Hematopoietic multipotent progenitor cell treated with erythropoietin and hydrocortisone succinate and interleukin-3 and kit ligand, for 4 days (in vitro differentiated cells): ENCODE measurements at regions not wholly inside any gene's neighbourhood (a gene's known extent, or its start where the extent isn't known, plus 50 kb on each side); places are given as distances from the start of the nearest gene placed in this dataset.
"Not testable (repeated sequence)": the region's sequence is repeated elsewhere in the genome, so short reads cannot be mapped to it uniquely, and the experiment has no call there.

Experiments
- DNase-seq: peaks from one replicate; pipeline ENCODE4 v3.0.0-alpha.2; 2015

DNA sequence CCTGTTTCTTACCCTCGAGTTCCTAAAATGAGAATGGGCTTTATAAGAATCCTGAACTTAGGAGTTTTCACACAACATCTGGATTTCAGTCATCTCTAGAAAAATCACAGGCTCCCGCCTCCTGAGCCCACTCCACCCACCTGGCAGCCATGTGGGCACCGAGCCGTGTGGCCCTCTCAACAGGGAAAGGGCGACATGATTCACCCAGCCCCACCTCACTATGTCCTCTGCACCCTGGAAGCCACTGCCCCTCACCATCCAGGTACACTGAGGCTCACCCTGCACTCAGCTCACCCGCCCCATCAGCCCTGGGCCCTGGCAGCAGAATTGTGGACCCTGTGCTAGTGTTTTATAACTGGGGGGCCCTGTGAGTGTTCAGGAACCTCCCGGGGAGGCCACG is 101.5 kb downstream of the SHANK2 start:
- DNase-seq = no peak

- DNase-seq = no peak
These were observed 103.7 kb downstream of the SHANK2 start for GRCh38 chr11:71148716-71149115.

DNA sequence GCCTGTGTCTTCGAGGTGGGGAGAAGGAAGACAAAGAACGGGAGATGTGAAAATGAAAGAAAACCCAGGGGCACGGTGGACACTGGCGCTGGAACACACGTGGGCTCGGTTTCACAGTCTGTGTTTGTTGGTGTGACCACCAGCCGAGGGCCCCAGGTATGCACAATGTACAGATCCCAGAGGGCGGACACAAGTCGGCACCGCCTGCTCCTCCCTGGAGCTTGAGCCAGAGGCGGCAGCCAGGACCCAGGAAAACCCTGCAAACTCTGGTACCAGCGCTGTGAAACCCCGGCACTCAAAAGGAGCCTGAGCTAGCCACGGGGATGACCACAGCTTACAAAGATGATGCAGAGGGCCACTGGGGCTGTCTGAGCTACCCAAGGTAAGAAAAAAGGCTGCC is 105.0 kb downstream of the SHANK2 start:
- no peak for DNase-seq

DNA sequence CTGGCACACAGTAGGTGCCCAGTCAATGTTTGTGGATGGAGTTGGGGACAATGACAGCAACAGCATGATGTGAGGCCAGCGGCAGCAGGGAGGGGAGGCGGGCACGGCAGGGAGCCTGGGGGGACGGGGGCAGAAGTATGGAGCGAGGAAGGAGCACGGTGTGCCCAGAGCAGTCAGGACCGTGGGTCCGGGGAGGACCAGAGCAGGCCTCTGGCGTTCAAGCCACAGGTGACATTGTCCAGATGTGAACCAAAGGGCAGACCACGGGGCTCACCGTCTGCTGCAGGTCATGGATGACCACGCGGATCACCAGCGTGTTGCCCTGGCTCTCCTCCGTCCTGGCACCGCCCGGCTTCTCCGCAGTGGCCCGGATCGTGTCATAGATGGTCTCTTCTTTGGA is 105.5 kb downstream of the SHANK2 start:
- DNase-seq = no peak

DNA sequence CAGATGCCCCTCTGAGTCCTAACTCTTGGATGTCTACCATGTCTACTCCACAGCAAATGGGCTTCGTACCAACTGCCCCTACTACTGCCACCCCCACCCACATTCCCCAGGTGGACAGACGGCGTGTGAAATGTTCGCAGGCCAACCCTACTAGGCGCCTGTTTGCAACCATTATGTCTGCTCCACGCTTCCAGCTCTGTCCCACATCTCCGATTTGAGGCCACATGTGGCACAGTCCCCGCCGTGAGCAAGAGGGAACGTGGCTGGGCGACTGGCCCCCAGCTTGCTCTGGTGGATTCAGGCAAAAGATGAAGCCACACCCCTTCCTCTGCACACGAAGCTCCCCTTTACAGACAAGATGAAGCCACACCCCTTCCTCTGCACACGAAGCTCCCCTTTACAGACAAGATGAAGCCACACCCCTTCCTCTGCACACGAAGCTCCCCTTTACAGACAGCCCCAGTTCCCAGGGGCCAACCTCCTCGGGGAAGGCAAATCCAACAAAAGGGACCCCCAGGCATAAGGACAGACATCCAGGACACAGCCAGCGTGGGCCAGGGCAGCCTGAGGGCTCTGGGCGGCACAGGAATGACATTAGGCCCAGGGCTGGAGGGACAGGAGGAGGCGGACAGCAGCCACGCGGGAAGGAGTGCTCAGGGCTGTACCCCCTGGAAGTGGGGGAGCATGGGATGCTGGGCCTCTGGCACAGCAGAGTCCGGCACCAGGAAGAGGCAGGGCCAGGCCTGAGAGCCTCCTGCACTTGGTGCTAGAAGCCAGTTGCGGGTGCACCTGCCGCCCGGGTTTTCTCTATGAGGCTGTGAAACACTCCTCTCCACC is 106.2 kb downstream of the SHANK2 start:
- DNase-seq = peak; percentile 6

DNA sequence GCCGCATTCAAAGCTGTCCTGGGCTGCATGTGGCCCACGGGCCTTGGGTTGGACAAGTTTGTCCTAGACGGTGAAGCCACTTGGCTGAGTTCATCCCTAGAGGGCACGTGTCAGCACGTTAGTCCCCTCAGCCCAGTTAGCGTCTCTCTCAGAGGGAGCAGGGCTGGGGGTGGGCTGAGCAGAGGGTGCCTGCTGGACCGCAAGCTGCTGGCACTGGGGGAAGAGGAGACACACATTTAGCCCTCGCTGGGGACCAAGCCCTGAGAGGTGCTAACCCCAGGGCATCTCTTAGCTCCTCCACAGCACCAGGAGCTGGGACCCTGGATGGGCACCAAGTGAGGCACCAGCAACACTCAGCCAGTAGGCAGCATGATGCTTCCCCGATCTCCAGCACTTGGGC is 107.0 kb downstream of the SHANK2 start:
- no peak for DNase-seq

GRCh38 chr11:71144736-71145135 is 107.6 kb downstream of the SHANK2 start:
- no peak for DNase-seq

DNA sequence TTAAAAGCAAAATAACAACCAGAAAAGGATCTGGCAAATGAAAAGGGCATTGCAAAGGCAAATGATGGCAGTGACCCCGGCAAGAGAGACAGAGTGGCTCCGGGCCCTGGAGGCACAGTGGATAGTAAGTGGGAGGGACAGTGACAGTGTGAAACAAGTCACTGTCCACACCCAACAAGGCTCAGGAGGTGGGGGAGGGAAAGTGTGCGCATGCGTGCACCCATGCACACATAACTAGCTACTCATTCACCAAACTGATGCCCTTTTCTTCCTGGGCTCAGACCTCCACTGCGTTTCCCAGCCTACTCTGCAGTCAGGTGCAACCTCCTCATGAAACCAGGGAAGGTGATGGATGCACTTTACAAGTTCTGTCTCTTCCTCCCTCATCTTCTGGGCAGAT is 108.4 kb downstream of the SHANK2 start:
- DNase-seq = no peak

GRCh38 chr11:71140206-71140919 is 112.0 kb downstream of the SHANK2 start:
- no peak for DNase-seq

GRCh38 chr11:71139516-71140205 is 112.7 kb downstream of the SHANK2 start:
- DNase-seq = no peak

GRCh38 chr11:71138737-71139425 is 113.5 kb downstream of the SHANK2 start:
- DNase-seq = no peak

DNA sequence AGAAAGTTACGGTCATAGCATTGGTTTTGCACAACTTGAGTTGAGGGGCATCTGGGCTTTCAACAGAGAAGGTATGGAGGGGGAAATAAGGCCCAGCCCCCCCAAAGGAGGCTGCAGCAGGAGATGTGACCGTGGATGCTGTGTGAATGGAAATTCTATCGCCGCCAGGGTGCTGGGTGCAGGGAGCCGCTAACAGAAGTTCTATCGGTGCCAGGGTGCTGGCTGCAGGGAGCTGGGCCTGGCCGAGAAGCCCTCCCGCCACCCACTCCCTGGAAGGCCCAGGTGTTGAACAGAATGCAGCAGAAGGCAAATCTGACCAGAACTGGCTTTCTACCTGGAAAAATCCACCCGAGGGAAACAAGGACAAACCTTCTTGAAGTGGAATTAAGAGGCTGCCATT is 115.0 kb downstream of the SHANK2 start:
- no peak for DNase-seq

- DNase-seq = no peak
These were observed 116.1 kb downstream of the SHANK2 start for GRCh38 chr11:71136095-71136845.

- no peak for DNase-seq
These were observed 117.3 kb downstream of the SHANK2 start for GRCh38 chr11:71135112-71135511.

DNA sequence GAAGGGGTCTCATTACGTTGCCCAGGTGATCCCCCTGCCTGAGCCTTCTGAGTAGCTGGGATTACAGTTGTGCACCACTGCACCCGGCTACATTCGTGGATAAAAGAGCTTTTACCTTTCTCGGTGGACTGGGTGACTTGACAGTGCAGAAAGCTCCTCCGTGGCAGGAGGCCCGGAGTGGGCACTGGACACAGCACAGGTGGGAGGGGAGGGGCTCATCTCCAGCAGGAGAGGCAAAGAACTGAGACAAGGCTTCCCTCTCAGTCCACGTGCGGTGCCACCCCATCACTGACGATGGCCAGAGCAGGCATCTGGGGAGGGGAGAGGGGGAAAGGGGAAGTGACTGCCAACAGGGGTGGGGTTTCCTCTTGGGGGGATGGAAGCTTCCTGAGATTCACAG is 118.4 kb downstream of the SHANK2 start:
- DNase-seq = no peak

DNA sequence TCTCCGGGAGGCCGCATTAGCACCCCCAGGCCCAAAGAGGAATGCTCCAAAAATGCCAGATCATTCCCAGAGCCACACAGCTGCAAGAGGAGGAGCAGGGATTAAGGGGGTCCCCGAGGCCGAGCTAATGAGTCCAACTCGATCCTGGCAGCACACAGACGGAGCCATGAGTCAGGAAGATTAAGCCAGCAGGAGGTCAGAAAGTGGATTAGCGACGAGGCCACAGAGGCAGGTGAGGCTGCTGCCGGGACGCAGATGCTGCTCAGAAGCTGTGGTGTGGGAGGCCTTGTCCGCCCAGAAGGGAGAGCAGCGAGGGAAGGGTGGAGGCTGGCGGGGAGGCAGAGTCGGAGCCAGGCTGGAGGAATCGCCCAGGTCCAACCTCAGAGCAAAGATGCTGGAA is 120.5 kb downstream of the SHANK2 start:
- DNase-seq = no peak

DNA sequence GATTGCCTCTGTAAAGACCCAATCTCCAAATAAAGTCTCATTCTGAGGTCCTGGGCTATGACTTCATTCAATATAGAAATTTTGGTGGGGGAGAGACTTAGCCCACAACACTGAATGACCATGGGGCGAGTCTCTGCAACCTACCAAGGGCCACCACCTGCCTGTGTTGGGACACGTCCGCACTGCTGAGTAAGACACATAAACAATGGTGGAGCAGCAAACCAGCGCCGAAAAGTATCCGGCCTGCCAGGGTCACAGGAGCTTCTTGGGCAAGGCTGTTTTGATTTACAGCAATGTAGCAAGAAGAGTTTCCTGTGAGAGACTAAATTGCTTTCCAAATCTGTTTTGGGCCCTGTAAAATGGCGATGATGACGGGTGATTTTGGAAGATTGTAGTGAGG is 122.3 kb downstream of the SHANK2 start:
- no peak for DNase-seq

GRCh38 chr11:71129624-71130023 is 122.8 kb downstream of the SHANK2 start:
- peak; percentile 4 for DNase-seq

DNA sequence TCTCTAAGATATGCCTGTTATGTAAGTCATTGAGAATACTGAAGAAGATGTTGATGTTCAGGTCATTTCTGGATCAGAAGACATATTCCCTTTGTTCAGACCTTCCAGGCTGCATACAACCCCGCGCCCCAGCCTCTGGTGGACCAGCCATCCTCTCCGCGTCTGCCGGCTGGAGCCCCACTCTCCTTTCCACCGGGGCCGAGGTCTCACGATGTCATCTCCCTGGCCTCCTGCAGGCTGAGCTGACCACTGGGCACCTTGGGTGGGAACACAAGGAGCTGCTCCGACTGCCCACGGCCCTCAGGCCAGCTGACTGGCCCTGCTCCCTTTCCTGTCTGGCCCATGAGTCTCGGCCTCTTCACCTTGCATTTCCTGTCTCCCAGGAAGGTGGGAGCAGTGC is 124.6 kb downstream of the SHANK2 start:
- DNase-seq = no peak

DNA sequence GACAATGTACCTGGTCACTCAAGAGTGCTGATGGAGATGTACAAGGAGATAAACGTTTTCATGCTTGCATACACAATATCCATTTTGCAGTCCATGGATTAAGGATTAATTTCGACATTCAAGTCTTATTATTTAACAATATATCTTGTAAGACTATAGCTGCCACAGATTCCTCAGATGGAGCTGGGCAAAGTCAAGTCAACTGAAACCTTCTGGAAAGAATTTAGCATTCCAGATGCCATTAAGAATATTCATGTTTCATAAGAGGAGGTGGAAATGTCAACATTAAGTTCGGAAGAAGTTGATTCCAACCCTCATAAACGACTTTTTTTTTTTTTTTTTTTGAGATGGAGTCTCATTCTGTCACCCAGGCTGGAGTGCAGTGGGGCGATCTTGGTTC is 126.0 kb downstream of the SHANK2 start:
- not testable (repeated sequence) for DNase-seq

DNA sequence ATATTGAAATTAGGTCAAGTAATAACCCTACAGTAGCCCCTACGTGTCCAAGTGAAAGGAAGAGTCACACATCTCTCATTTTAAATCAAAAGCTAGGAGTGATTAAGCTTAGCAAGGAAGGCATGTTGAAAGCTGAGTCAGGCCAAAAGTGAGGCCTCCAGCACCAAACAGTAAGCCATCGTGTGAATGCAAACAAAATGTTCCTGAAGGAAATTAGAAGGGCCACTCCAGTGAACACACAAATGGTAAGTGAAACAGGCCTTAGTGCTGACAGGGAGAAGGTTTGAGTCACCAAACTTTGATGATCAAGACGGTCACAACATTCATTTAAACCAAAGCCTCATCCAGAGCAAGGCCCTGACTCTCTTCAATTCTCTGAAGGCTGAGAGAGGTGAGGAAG is 127.2 kb downstream of the SHANK2 start:
- no peak for DNase-seq

DNA sequence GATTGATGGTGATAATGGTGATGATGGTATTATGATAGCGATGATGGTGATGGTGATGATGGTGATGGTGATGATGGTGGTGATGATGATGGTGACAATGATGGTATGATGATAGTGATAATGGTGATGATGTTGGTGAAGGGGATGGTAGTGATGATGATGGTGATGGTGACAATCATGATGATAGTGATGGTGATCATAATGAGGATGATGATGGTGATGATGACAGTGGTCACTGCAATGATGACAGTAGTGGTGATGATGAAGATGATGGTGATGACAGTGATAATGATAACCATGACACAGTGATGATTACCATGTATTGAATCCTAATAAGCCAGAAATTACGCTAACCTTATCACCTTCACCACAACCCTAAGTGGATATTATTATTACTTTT is 128.2 kb downstream of the SHANK2 start:
- no peak for DNase-seq
